ENCODE measurements at regions not wholly inside any gene's neighbourhood (a gene's known extent, or its start where the extent isn't known, plus 50 kb on each side); places are given as distances from the start of the nearest gene placed in this dataset.

GRCh38 chr6:44761046-44761445, 373.5 kb downstream of the CDC5L start:
- no peak for TF ChIP-seq SMAD3 (CRISPR knock-in tag; IDR thresholded peaks at IDR 0.05; ENCODE audit: borderline replicate concordance)
- no peak for TF ChIP-seq CTCF (IDR thresholded peaks at IDR 0.05)
- no peak for TF ChIP-seq TEAD1 (CRISPR knock-in tag; IDR thresholded peaks at IDR 0.05)
- no peak for TF ChIP-seq NFE2L1 (CRISPR knock-in tag; IDR thresholded peaks at IDR 0.05)
- TF ChIP-seq AFF4 (CRISPR knock-in tag; IDR thresholded peaks at IDR 0.05; ENCODE audit: borderline replicate concordance): no peak
- no peak for TF ChIP-seq ESRRA (CRISPR knock-in tag; IDR thresholded peaks at IDR 0.05; ENCODE audit: borderline replicate concordance)
- TF ChIP-seq FOXP4 (CRISPR knock-in tag; IDR thresholded peaks at IDR 0.05): no peak
- no peak for TF ChIP-seq SMAD4 (CRISPR knock-in tag; IDR thresholded peaks at IDR 0.05)
- TF ChIP-seq ETV6 (CRISPR knock-in tag; IDR thresholded peaks at IDR 0.05): no peak
- TF ChIP-seq CREB1 (CRISPR knock-in tag; IDR thresholded peaks at IDR 0.05): no peak
- no peak for TF ChIP-seq E2F4 (CRISPR knock-in tag; IDR thresholded peaks at IDR 0.05; ENCODE audit: borderline replicate concordance, low read depth)
